ENCODE measurements at regions not wholly inside any gene's neighbourhood (a gene's known extent, or its start where the extent isn't known, plus 50 kb on each side); places are given as distances from the start of the nearest gene placed in this dataset.

DNA sequence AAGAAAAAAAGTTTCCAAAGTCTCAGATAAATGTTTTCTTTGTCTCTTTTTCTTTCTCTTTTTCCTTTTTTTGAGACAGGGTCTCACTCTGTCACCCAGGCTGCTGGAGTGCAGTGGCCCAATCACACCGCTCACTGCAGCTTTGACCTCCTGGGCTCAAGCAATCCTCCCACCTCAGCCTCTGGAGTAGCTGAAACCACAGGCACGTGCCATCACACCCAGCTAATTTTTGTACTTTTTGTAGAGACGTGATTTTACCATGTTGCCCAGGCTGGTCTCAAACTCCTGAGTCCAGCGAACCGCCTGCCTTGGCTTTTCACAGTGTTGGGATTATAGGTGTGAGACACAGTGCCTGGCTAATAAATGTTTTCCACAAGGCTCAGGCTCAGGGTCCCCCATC is 53.3 kb upstream of the KSR1 start:
- Histone ChIP-seq H3K36me3 (no peaks in the 10 kb centered on the region), H3K4me1 (peaks cover 0 to 5% (median 0%) of the 10 kb centered on the region in 3 donors), H3K4me3 (no peak overlapping the region), H3K9me3 (no peaks in the 10 kb centered on the region), H3K27me3 (no peaks in the 10 kb centered on the region), H3K27ac (no peak overlapping the region)
- ATAC-seq (no peak), DNase-seq (no peak), FAIRE-seq (no peak)
- intact Hi-C loops (cut with DNase I) = no loop called here
- 92 to 95% methylated on average over 5 of the region's 5 CpGs for WGBS, 2 donors
- TF ChIP-seq, protein P1, sequence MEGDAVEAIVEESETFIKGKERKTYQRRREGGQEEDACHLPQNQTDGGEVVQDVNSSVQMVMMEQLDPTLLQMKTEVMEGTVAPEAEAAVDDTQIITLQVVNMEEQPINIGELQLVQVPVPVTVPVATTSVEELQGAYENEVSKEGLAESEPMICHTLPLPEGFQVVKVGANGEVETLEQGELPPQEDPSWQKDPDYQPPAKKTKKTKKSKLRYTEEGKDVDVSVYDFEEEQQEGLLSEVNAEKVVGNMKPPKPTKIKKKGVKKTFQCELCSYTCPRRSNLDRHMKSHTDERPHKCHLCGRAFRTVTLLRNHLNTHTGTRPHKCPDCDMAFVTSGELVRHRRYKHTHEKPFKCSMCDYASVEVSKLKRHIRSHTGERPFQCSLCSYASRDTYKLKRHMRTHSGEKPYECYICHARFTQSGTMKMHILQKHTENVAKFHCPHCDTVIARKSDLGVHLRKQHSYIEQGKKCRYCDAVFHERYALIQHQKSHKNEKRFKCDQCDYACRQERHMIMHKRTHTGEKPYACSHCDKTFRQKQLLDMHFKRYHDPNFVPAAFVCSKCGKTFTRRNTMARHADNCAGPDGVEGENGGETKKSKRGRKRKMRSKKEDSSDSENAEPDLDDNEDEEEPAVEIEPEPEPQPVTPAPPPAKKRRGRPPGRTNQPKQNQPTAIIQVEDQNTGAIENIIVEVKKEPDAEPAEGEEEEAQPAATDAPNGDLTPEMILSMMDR (IDR thresholded peaks at IDR 0.05) = no peak

- no peak overlapping the region for H3K4me3 ChIP-seq
- no peak for FAIRE-seq
- 89 to 97% methylated on average over 7 of the region's 7 CpGs for WGBS, 2 donors
- TF ChIP-seq, protein P1 (IDR thresholded peaks at IDR 0.05) = no peak
- no peaks in the 10 kb centered on the region for H3K27me3 ChIP-seq
- no peak for ATAC-seq
- no peaks in the 10 kb centered on the region for H3K9me3 ChIP-seq
- intact Hi-C loops (cut with DNase I) = no loop called here
- no peaks in the 10 kb centered on the region for H3K36me3 ChIP-seq
- peaks cover 0 to 6% (median 0%) of the 10 kb centered on the region in 3 donors for H3K4me1 ChIP-seq
- H3K27ac ChIP-seq = no peak overlapping the region
- no peak for DNase-seq
These were observed 52.7 kb upstream of the KSR1 start for GRCh38 chr17:27403480-27404005.

- TF ChIP-seq, protein P1 (IDR thresholded peaks at IDR 0.05) = no peak
- Histone ChIP-seq H3K27me3 (no peaks in the 10 kb centered on the region), H3K4me1 (peaks cover 0 to 10% (median 0%) of the 10 kb centered on the region in 3 donors), H3K9me3 (no peaks in the 10 kb centered on the region), H3K27ac (no peak overlapping the region), H3K4me3 (no peak overlapping the region), H3K36me3 (no peaks in the 10 kb centered on the region)
- intact Hi-C loops (cut with DNase I) = no loop called here
- ATAC-seq (no peak), DNase-seq (no peak), FAIRE-seq (no peak)
These were observed 51.6 kb upstream of the KSR1 start for GRCh38 chr17:27404676-27405075.

Measured in pancreas (tissue), 10 donors.